Tibial nerve (tissue), 4 donors: ENCODE measurements at regions not wholly inside any gene's neighbourhood (a gene's known extent, or its start where the extent isn't known, plus 50 kb on each side); places are given as distances from the start of the nearest gene placed in this dataset.

Source experiments
- EP300 ChIP-seq, 2 donors: sonication (generic); formaldehyde crosslinking; IDR thresholded peaks; one replicate each; pipeline ENCODE4 v1.6.1; 2017; ENCODE audit warnings: antibody characterized with exemption in 2 of 2, mild to moderate bottlenecking in 1 of 2
- TF ChIP-seq, protein P1 (sequence below), 5 experiments: fragments of 200-600 bp in 3 of 5; fragments of 450-650 bp in 2 of 5; sonication (generic) in 3 of 5; IDR thresholded peaks; one replicate each; pipeline ENCODE4 v1.5.1; 2016 to 2019; ENCODE audit warnings: antibody characterized with exemption in 5 of 5, mild to moderate bottlenecking in 3 of 5, moderate library complexity in 2 of 5

DNA sequence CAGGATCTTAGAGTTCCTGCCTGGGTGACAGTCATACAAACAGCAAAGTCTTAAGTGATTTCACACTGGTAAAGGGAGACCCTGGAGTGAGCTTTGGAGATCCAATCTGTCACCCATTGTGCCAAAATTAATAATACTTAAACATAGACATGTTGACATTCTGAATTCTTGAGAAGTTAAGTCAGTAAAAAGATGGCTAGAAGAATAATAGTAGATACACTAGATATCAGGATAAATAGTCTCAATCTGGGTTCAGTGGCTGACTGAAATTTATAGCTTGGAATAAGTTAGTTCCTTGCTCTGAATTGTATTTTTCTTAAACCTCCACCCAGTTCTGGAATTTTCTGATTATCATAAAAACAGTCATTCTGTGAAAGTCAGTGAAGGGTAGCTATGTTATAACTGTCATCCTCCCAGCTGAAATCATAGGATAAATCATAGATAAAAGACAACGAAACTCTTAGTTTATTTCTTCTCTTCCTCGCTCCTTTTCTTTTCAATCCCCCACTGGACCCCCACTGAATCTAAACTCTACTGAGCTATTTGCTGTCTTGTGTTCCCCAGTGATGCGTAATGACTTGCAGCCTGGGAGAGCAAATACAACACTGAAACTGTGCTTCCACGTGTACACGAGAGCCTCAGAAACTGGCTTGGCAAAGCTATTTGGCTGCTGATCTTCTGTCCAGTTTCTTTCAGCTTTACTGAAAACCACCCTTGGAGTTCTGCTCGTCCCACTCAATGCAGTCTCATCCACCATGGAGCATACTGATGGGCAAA is 175.4 kb upstream of the TP63 start:
- TF ChIP-seq, protein P1, sequence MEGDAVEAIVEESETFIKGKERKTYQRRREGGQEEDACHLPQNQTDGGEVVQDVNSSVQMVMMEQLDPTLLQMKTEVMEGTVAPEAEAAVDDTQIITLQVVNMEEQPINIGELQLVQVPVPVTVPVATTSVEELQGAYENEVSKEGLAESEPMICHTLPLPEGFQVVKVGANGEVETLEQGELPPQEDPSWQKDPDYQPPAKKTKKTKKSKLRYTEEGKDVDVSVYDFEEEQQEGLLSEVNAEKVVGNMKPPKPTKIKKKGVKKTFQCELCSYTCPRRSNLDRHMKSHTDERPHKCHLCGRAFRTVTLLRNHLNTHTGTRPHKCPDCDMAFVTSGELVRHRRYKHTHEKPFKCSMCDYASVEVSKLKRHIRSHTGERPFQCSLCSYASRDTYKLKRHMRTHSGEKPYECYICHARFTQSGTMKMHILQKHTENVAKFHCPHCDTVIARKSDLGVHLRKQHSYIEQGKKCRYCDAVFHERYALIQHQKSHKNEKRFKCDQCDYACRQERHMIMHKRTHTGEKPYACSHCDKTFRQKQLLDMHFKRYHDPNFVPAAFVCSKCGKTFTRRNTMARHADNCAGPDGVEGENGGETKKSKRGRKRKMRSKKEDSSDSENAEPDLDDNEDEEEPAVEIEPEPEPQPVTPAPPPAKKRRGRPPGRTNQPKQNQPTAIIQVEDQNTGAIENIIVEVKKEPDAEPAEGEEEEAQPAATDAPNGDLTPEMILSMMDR (IDR thresholded peaks at IDR 0.05), result no peak
- no peak for TF ChIP-seq EP300 (IDR thresholded peaks at IDR 0.05)
